SU-DHL-6 (cell line): ENCODE measurements at regions not wholly inside any gene's neighbourhood (a gene's known extent, or its start where the extent isn't known, plus 50 kb on each side); places are given as distances from the start of the nearest gene placed in this dataset.

Experiments
- CTCF ChIP-seq: fragments of 200-600 bp; sonication (generic); IDR thresholded peaks from one replicate; pipeline ENCODE4 v1.5.1; 2017; ENCODE audit warnings: antibody characterized with exemption, mild to moderate bottlenecking, low read length, moderate library complexity; ENCODE audit not compliant: insufficient read depth, poor library complexity, severe bottlenecking
- EZH2phosphoT487 ChIP-seq: fragments of 200-600 bp; sonication (generic), shearing (Covaris generic); conservative IDR thresholded peaks from 2 replicates; pipeline ENCODE4 v1.6.1; 2018; ENCODE audit warnings: mild to moderate bottlenecking, antibody characterized with exemption, low read length, moderate library complexity, mixed read lengths

- TF ChIP-seq CTCF (no peak), EZH2phosphoT487 (no peak)
These were observed 480.5 kb downstream of the MATN1 start for GRCh38 chr1:30242722-30243457.
